GM21786 (cell line): ENCODE measurements at regions not wholly inside any gene's neighbourhood (a gene's known extent, or its start where the extent isn't known, plus 50 kb on each side); places are given as distances from the start of the nearest gene placed in this dataset.
A peak's percentile ranks its signal among the peaks of the same experiment; 100 is the strongest.
"Not testable (repeated sequence)": the region's sequence is repeated elsewhere in the genome, so short reads cannot be mapped to it uniquely, and the experiment has no call there.

Experiments
- ATAC-seq: cut with Tn5 transposase; IDR thresholded peaks from one replicate; pipeline ENCODE4 v1.9.1; 2021; ENCODE audit not compliant: unreplicated experiment

DNA sequence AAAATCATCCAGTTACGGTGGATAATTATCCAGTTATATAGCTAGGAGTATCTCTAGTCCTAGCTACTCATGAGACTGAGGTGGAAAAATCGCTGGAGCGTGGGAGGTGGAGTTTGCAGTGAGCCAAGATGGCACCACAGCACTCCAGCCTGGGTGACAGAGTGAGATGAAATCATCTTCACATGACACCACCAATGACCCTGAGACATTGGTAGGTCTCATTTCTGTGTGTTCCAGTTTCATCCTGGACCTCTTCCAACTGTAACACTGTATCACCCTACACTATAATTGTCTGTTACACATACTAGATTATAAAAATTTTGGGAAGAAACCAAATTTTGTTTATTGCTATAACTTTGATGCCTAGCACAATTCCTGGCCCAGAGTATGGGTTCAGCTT lies 446.8 kb downstream of the TMEM135 start:
- ATAC-seq = no peak

DNA sequence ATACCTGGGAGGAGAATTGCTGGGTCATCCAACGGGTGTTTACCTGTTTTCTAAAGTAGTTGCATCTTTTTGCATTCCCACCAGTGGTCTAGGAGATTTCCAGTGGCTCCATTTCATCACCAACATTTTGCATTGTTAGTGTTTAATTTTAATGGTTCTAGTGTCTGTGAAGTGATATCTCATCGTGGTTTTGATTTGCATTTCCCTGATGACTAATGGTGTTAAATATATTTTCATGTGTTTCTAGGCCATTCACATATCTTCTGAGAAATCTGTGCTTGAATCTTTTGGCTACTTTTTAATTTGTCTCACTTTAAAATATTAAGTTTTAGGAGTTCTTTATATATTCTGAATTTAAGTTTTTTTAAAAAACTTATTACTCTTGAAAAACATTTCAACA lies 439.6 kb downstream of the TMEM135 start:
- no peak for ATAC-seq

DNA sequence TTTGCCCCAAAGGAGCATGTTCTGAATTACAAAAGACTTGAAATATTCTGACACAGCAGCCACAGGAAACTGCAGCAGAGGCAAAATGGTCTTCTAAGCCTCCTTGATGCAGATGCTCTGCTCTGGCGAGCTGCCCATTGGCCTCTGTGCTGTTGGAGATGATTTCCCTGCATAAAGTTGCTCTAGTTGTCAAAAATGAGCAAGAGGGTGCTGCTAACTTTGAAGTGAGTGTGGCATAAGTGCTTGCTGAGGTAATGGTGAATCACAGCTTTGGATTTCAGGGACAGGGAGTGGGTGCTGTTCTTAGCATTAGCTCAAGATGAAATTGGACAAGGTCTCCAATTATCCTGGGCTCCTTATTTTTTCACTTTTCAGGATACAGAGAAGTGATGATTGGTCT lies 435.4 kb downstream of the TMEM135 start:
- no peak for ATAC-seq

GRCh38 chr11:87466223-87466622 lies 428.5 kb downstream of the TMEM135 start:
- ATAC-seq = no peak

- ATAC-seq = no peak
Measured at GRCh38 chr11:87465716-87466115, 428.0 kb downstream of the TMEM135 start.

GRCh38 chr11:87463486-87464102 lies 425.9 kb downstream of the TMEM135 start:
- peak; percentile 53 for ATAC-seq

DNA sequence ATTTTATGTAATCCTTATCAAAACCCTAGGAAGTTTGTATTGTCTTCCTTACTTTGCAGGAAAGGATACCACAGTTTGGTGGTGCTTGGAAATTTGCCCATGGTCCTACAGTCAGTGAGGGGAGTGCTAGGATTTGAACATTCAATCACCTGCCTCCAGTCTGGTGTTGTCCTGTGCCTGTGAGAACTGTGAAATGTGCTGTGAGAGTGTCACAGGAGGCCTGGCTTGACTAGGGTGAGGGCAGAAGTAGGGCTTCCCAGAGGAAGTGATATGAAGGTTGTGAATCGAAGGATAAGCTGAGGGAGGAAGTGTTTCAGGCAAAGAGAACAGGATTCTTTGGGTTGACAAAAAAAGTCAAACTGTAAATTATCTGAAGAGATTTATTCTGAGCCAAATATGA lies 424.4 kb downstream of the TMEM135 start:
- no peak for ATAC-seq

DNA sequence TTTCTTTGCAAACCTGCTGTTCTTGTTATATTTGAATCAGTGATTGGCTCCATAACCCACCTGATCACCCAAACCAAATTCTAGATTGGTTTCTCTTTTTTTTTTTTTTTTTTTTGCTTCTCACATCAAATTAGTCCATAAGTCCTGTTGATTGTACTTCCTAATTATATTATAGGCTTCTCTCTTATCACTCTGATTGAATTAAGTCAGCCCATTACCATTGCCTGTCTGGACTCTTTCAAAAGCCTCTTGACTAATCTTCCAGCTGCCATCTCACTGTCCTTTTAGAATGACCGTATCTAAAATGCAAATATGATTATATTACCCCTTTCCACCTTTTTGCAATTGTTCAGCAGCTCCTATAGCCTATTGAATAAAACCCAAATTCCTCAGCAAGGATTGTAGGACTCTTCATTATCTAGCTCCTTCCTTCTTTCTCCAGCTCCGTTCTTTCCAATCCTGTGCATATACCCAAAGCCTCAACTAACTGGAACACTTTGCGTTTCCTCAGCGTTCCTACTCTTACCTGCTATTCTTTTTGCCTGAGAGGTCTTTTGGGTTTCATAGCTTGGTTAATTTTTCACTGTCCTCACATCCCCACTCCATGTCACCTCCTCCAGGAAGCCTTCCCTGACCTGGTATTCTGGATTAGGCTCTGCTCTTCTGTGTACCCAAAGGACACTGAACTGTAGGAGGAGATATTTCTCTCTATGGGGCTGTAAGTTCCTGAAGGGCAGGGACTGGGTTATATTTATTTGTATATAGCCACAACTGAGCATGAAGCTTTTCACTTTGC lies 423.3 kb downstream of the TMEM135 start:
- no peak for ATAC-seq

- ATAC-seq = no peak
Measured at GRCh38 chr11:87460279-87460678, 422.5 kb downstream of the TMEM135 start.

DNA sequence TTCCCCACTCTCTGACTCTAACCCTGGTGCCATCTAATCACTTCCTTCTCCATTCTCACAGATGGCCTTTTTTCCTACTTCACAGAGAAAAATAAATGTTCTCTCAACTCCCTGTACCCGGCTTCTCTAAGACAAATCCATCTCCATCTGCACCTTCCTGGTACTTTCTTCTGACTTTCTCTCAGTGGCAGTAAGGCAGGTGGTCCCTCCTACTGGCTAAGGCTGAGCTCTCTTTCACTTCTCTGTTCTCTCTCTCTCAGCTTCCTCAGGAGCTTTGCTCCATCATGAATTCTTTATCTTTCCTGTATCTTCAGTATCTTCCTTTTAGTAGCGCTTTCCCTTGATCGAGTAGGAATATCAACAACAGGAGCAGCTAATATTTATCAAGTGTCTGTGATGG lies 421.6 kb downstream of the TMEM135 start:
- no peak for ATAC-seq

GRCh38 chr11:87456499-87456898 lies 418.8 kb downstream of the TMEM135 start:
- no peak for ATAC-seq

GRCh38 chr11:87455180-87455579 lies 417.4 kb downstream of the TMEM135 start:
- no peak for ATAC-seq

GRCh38 chr11:87454241-87454640 lies 416.5 kb downstream of the TMEM135 start:
- ATAC-seq = peak; percentile 83

DNA sequence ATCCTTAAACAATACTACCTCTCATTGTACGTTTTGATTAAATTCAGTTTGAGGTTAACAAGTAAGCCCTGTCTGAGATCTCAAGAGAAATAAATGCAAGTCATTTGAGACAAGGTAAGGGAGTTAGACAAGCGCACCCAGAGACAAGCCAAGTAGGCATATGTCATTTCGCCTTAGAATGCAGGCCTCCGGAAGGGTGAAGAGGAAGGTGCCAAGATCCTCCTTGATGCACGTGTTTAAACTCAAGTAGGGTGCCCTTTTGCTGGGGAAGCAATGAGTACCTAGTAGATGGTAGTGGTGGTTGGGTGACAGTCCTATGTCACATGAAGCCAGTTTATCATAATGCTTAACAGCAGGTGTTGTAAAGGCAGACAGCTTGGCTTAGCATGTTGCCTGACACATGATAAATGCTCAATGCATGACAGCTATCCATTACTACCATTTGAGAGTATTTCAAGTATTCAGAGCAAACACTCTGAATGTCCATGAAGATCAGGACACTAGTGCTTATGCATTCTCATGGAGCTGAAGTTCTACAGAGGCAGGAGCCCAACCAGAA lies 415.9 kb downstream of the TMEM135 start:
- no peak for ATAC-seq

GRCh38 chr11:87452025-87452424 lies 414.3 kb downstream of the TMEM135 start:
- ATAC-seq = not testable (repeated sequence)

- ATAC-seq = no peak
Measured at GRCh38 chr11:87451395-87451794, 413.7 kb downstream of the TMEM135 start.

DNA sequence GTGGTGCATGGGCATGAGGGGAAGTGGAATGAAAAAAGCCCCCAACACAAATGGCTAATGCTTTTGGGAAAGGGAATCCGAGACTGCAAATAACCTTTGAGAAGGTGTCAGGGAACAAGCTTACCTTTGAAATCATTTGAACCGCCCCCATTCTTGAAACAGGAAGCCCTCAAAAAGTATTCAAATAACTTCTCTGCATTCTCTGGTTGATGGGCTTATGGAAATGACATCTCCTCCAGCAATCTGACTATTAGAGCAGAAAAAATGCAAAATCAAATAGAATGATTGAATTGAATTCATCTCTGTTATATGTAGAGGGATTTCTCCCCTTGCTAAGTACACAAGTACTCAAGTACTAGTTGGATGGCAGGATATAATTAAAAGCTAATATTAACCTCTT lies 409.9 kb downstream of the TMEM135 start:
- ATAC-seq = no peak

DNA sequence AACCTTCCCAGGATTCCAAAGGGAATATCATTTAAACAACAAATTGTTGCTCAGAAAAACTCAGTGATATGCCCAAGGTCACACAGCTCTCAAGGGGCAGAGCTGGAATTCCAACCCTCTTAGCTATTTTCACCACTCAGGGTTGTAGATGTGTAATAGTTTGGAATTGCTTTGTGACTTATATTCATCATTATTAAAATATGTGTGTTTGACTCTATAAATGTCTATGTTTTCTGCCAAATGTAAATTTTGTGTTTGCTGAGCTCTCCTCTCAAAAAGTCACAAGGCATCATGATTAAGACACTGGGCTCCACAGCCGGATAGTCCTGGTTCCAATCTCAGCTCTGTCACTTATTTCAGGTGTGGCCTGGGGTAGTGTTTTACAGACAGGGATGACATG lies 407.3 kb downstream of the TMEM135 start:
- no peak for ATAC-seq

GRCh38 chr11:87443707-87444106 lies 406.0 kb downstream of the TMEM135 start:
- no peak for ATAC-seq

DNA sequence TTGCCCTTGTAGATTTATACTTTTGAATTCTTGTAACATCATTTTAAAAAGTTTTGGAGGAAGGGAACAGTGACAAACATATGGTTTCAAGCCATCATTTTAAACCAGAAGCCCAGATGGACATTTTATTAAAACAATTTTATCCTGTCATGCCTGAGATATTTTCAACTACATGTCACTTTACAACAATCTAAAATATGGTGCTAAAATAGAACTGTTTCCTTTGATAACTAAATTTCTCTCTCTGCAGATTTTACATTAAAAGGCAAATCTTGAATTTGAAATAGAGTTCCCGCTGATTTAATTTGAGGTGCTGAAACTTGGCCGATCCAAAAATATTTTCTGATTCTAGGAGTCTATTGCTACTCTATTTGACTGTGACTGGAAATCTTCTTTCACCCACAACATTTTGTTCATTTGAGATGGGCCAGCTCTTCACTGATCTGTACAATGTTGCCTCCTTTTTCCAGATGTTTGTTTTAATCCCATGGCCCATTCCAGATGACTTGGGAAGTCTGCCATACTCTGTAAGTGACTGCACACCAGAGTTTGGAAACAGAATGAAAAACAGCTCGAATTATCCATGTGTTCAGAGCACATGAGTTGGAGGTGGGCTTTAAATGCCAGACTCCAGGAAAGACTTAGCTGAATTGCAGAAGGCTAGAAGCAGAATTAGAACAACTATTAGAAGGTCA lies 402.5 kb downstream of the TMEM135 start:
- ATAC-seq = no peak

- ATAC-seq = no peak
Measured at GRCh38 chr11:87438416-87438815, 400.7 kb downstream of the TMEM135 start.

- ATAC-seq = no peak
Measured at GRCh38 chr11:87437844-87438223, 400.1 kb downstream of the TMEM135 start.
